GM12878 (cell line): ENCODE measurements at regions not wholly inside any gene's neighbourhood (a gene's known extent, or its start where the extent isn't known, plus 50 kb on each side); places are given as distances from the start of the nearest gene placed in this dataset.
A peak's percentile ranks its signal among the peaks of the same experiment; 100 is the strongest.

ENCODE experiments used
- ATAC-seq: fragments of 200-7000 bp; cut with Tn5 transposase; 3 replicates; pipeline ENCODE4 v1.9.1; 2020; ENCODE audit warnings: mild to moderate bottlenecking, moderate library complexity
- BruUV-seq: library from RNA; stranded (reverse); fragments of 400-500 nt; replicated peaks from 2 replicates; lab custom pipeline; 2021; lab: Mats Ljungman, UMichigan
- CTCF ChIA-PET: fragments of 300-600 bp; sonication (Branson Sonifier 250); formaldehyde crosslinking; extraction: SDS; loops from one replicate; lab custom pipeline; 2021; ENCODE audit warnings: inconsistent platforms; lab: Yijun Ruan, JAX
- POLR2A ChIA-PET: fragments of 350-600 bp; formaldehyde crosslinking; extraction: SDS; loops from one replicate; lab custom pipeline; 2021; ENCODE audit warnings: inconsistent platforms; lab: Charles Lee
- RAD21 ChIA-PET: fragments of 300-600 bp; sonication (Branson Sonifier 250); formaldehyde crosslinking; loops from one replicate; lab custom pipeline; 2023; ENCODE audit warnings: antibody characterized with exemption; ENCODE audit not compliant: unreplicated experiment; lab: Charles Lee
- SMC1A ChIA-PET: fragments of 300-600 bp; sonication (Branson Sonifier 250); formaldehyde crosslinking; loops from one replicate; lab custom pipeline; 2023; ENCODE audit not compliant: unreplicated experiment, uncharacterized antibody; lab: Charles Lee
- DNase-seq: peaks from one replicate; pipeline ENCODE4 v3.0.0-alpha.2; 2011; ENCODE audit warnings: low read depth, low spot score
- FAIRE-seq: peaks from 3 replicates; lab custom pipeline; 2011; peaks lifted over from hg19 to GRCh38; lab: Jason Lieb, UNC
- H2AFZ ChIP-seq: 2 replicates; pipeline ENCODE4 v1.6.0; 2011; ENCODE audit warnings: low read depth, low read length, control low read depth; ENCODE audit not compliant: control insufficient read depth
- H3K27ac ChIP-seq: 2 replicates; pipeline ENCODE4 v1.5.1; 2011; ENCODE audit warnings: control low read depth; ENCODE audit not compliant: control insufficient read depth, insufficient read depth
- H3K27me3 ChIP-seq, 2 experiments: replicated peaks in 1 of 2; 2 replicates each; pipeline versions ENCODE4 v1.6.0 to v1.6.1; 2011; ENCODE audit warnings: low read length in 1 of 2; ENCODE audit not compliant: control insufficient read depth in 2 of 2, insufficient read depth in 2 of 2
- H3K36me3 ChIP-seq, 2 experiments: 2 replicates each; pipeline ENCODE4 v1.5.1; 2011; ENCODE audit warnings: low read length in 1 of 2; ENCODE audit not compliant: control insufficient read depth in 2 of 2, insufficient read depth in 2 of 2
- H3K4me1 ChIP-seq: 2 replicates; pipeline ENCODE4 v1.6.1; 2011; ENCODE audit warnings: mild to moderate bottlenecking, low read length, moderate library complexity, mixed read lengths; ENCODE audit not compliant: control insufficient read depth, insufficient read depth
- H3K4me2 ChIP-seq: 2 replicates; pipeline ENCODE4 v1.6.0; 2011; ENCODE audit warnings: control low read depth; ENCODE audit not compliant: control insufficient read depth, insufficient read depth
- H3K4me3 ChIP-seq: fragments of 200-600 bp; sonication (generic); 2 replicates; pipeline ENCODE4 v1.5.1; 2016
- H3K79me2 ChIP-seq: 2 replicates; pipeline ENCODE4 v1.6.0; 2011; ENCODE audit warnings: low read length; ENCODE audit not compliant: control insufficient read depth, insufficient read depth
- H3K9ac ChIP-seq: 2 replicates; pipeline ENCODE4 v1.8.0; 2011; ENCODE audit warnings: low read length, control low read depth, mixed read lengths; ENCODE audit not compliant: control insufficient read depth, insufficient read depth
- H3K9me3 ChIP-seq: replicated peaks from 3 replicates; pipeline ENCODE4 v1.5.1; 2011; ENCODE audit warnings: mild to moderate bottlenecking, low read length; ENCODE audit not compliant: control insufficient read depth, insufficient read depth
- H4K20me1 ChIP-seq: 2 replicates; pipeline ENCODE4 v1.6.0; 2011; ENCODE audit not compliant: control insufficient read depth, insufficient read depth
- BMI1 ChIP-seq: fragments of 450-650 bp; IDR thresholded peaks from 2 replicates; pipeline ENCODE4 v1.6.1; 2016; ENCODE audit warnings: mild to moderate bottlenecking, moderate library complexity, borderline replicate concordance
- CEBPB ChIP-seq, 2 experiments: fragments of 150-350 bp in 1 of 2; IDR thresholded peaks; 2 replicates each; pipeline ENCODE4 v1.6.1; 2012 to 2014; ENCODE audit warnings: low read depth in 2 of 2, low read length in 2 of 2, borderline replicate concordance in 1 of 2, inconsistent platforms in 1 of 2
- EZH2 ChIP-seq: IDR thresholded peaks from 2 replicates; pipeline ENCODE4 v1.6.1; 2012; ENCODE audit warnings: low read depth, mild to moderate bottlenecking, control low read depth, inconsistent platforms, low read length, borderline replicate concordance; ENCODE audit not compliant: control insufficient read depth
- GABPA ChIP-seq: IDR thresholded peaks from 2 replicates; pipeline ENCODE4 v1.6.1; 2014; ENCODE audit warnings: antibody characterized with exemption, low read depth, mild to moderate bottlenecking, inconsistent platforms
- MXI1 ChIP-seq: fragments of 150-350 bp; IDR thresholded peaks from 2 replicates; pipeline ENCODE4 v1.6.1; 2011; ENCODE audit warnings: low read depth, mild to moderate bottlenecking, inconsistent platforms, low read length, improper control_type of control experiment
- NBN ChIP-seq: fragments of 450-650 bp; IDR thresholded peaks from 2 replicates; pipeline ENCODE4 v1.6.1; 2016
- SMAD1 ChIP-seq: fragments of 450-650 bp; IDR thresholded peaks from 2 replicates; pipeline ENCODE4 v1.6.1; 2018; ENCODE audit warnings: mild to moderate bottlenecking, low read depth; ENCODE audit not compliant: partially characterized antibody
- SMARCA5 ChIP-seq: fragments of 450-650 bp; IDR thresholded peaks from 2 replicates; pipeline ENCODE4 v1.6.1; 2017; ENCODE audit warnings: mild to moderate bottlenecking
- SREBF2 ChIP-seq: IDR thresholded peaks from 2 replicates; pipeline ENCODE4 v1.6.1; 2012; ENCODE audit warnings: mild to moderate bottlenecking, low read length
- TAF1 ChIP-seq: IDR thresholded peaks from 2 replicates; pipeline ENCODE4 v1.6.1; 2011; ENCODE audit warnings: mild to moderate bottlenecking, low read depth, low read length, borderline replicate concordance
- WGBS: methylation state at CpG from one replicate; pipeline ENCODE4 v1.1.6; 2016; ENCODE audit warnings: low lambda C conversion rate; ENCODE audit not compliant: insufficient replicate concordance, insufficient coverage; ENCODE audit errors: missing lambda C conversion rate; 5-methylcytosine and 5-hydroxymethylcytosine counted together
- in situ Hi-C: fragments of 300-500 bp; cut with MboI; formaldehyde crosslinking; loops from 9 replicates; pipeline ENCODE4 v1.14.3; 2018; ENCODE audit warnings: mixed read lengths
- intact Hi-C: fragments of 100-400 bp; cut with micrococcal nuclease; formaldehyde crosslinking; loops from one replicate; pipeline ENCODE4 v1.14.2; 2022; ENCODE audit not compliant: unreplicated experiment
- TF ChIP-seq, protein P1 (sequence below), 3 experiments: IDR thresholded peaks in 2 of 3; conservative IDR thresholded peaks in 1 of 3; 2 replicates each; pipeline ENCODE4 v1.5.1; 2011; ENCODE audit warnings: low read depth in 3 of 3, low read length in 3 of 3, mild to moderate bottlenecking in 3 of 3, control low read depth in 2 of 3, moderate library complexity in 2 of 3, inconsistent platforms in 1 of 3, mixed read lengths in 1 of 3; ENCODE audit not compliant: control insufficient read depth in 2 of 3, insufficient read depth in 1 of 3; ENCODE audit errors: extremely low read depth in 1 of 3
- TF ChIP-seq, protein P2 (sequence below): IDR thresholded peaks from 2 replicates; pipeline ENCODE4 v1.6.1; 2011; ENCODE audit warnings: low read depth, low read length, improper control_type of control experiment, borderline replicate concordance

DNA sequence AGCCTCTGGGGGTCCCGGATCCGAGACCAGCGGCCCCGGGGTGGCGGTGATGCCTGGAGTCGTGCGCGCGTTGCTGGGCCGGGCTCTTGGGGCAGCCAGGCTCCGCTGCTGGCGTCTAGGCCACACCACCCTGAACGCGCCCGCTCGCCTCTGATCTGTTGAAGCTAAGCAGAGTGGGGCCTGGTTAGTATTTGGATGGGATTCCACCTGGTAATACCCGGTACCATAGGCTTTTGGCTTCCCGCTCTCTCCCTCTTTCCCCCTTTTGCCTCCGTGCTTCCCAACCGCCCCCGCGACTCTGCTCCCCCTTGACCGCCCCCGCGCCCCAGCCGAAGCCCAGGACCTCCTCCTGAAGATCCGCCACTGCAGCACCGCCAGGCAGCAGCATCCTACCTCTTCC lies 1383.5 kb upstream of the DEFB115 start:
- no peak for ATAC-seq
- POLR2A ChIA-PET: no interaction called here

DNA sequence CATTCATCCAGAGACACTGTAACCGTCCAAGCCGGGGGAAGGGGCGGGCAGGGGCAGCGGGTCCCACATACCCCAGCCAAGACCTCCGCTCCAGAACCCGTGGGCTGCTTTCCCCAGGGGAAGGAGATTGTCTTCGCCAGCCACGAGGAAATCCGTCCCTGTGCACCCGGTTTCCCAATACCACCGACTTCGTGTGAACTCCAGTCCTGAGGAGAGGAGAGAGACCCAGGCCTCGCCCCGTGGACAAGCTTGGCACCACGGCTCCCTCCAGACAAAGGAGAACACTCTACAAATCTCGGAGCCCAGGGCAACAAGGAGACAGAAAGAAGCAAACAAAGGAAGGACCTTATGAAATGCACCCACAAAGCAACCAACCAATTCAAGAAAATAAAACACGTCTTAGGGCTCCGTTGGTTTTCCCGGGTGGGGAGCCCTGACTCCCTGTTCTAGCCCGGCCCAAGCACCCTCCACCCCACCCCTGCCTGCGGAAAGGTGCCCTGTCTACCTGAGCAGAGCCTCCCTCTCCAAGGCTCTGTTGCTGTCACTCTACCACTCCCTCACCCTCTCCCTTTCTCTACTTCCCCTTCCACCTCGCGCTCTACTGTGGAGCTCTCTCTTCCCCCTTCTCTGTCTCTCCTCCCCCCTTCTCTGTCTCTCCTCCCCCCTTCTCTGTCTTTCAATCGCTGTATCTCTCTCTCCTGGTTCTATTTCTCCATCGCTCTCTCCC lies 1382.8 kb upstream of the DEFB115 start:
- H3K27ac ChIP-seq: no peak overlapping the region
- no peak overlapping the region for H3K4me2 ChIP-seq
- ChIA-PET SMC1A (no interaction called here), POLR2A (interaction anchor here (0.6 kb wide), 1 partner anchor 186 kb away, joined by 4 read pairs; no protein-coding TSS in a partner anchor), RAD21 (no interaction called here), CTCF (no interaction called here)
- FAIRE-seq (no peak), DNase-seq (no peak), ATAC-seq (no peak)
- no peak overlapping the region for H3K9ac ChIP-seq
- in situ Hi-C loops: loop anchor here (25.0 kb wide), 1 partner anchor 662 kb away; no protein-coding TSS in a partner anchor
- no peak overlapping the region for H2AFZ ChIP-seq
- H3K27me3 ChIP-seq: no peaks in the 10 kb centered on the region
- intact Hi-C loops: no loop called here
- 47% methylated on average over 25 of the region's 25 CpGs for WGBS
- no peak overlapping the region for H3K4me3 ChIP-seq
- H3K4me1 ChIP-seq: no peaks in the 10 kb centered on the region
- no peaks in the 10 kb centered on the region; the same call in 1 of the 2 replicates for H3K79me2 ChIP-seq
- H3K9me3 ChIP-seq: no peaks in the 10 kb centered on the region; the same call in 2 of the 3 replicates
- no TSS peak for BruUV-seq
- no peaks in the 10 kb centered on the region for H3K36me3 ChIP-seq
- H4K20me1 ChIP-seq: no peaks in the 10 kb centered on the region
- TF ChIP-seq SMARCA5 (no peak), NBN (no peak), GABPA (no peak), BMI1 (no peak), EZH2 (no peak), TAF1 (no peak), MXI1 (no peak), SMAD1 (no peak), CEBPB (IDR thresholded peaks at IDR 0.05; ENCODE audit: borderline replicate concordance in 1 of 2, low read depth in 2 of 2, low read length in 2 of 2) (no peak)
- TF ChIP-seq, protein P1, sequence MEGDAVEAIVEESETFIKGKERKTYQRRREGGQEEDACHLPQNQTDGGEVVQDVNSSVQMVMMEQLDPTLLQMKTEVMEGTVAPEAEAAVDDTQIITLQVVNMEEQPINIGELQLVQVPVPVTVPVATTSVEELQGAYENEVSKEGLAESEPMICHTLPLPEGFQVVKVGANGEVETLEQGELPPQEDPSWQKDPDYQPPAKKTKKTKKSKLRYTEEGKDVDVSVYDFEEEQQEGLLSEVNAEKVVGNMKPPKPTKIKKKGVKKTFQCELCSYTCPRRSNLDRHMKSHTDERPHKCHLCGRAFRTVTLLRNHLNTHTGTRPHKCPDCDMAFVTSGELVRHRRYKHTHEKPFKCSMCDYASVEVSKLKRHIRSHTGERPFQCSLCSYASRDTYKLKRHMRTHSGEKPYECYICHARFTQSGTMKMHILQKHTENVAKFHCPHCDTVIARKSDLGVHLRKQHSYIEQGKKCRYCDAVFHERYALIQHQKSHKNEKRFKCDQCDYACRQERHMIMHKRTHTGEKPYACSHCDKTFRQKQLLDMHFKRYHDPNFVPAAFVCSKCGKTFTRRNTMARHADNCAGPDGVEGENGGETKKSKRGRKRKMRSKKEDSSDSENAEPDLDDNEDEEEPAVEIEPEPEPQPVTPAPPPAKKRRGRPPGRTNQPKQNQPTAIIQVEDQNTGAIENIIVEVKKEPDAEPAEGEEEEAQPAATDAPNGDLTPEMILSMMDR (IDR thresholded peaks at IDR 0.05 in 2 of 3, conservative IDR thresholded peaks at IDR 0.05 in 1 of 3; ENCODE audit: control insufficient read depth in 2 of 3, extremely low read depth in 1 of 3, insufficient read depth in 1 of 3, low read depth in 3 of 3, low read length in 3 of 3): no peak

More for the DNA sequence above, 1383.5 kb upstream of the DEFB115 start:
- BruUV-seq: no TSS peak
- 70% methylated on average over 24 of the region's 28 CpGs for WGBS
- intact Hi-C loops: no loop called here
- no peaks in the 10 kb centered on the region for H4K20me1 ChIP-seq
- H3K79me2 ChIP-seq: no peaks in the 10 kb centered on the region; the same call in 1 of the 2 replicates
- no peaks in the 10 kb centered on the region; the same call in 2 of the 3 replicates for H3K9me3 ChIP-seq
- peak overlapping the region; percentile 69; the same call in 1 of the 2 replicates for H3K27ac ChIP-seq
- H3K4me1 ChIP-seq: no peaks in the 10 kb centered on the region
- no peaks in the 10 kb centered on the region for H3K36me3 ChIP-seq
- H3K27me3 ChIP-seq: no peaks in the 10 kb centered on the region
- no peak overlapping the region for H3K4me3 ChIP-seq
- H2AFZ ChIP-seq: peak overlapping the region; percentile 55; the same call in 1 of the 2 replicates
- H3K9ac ChIP-seq: no peak overlapping the region
- H3K4me2 ChIP-seq: no peak overlapping the region
- DNase-seq (no peak), FAIRE-seq (no peak)
- RAD21 ChIA-PET: no interaction called here
- SMC1A ChIA-PET: no interaction called here
- in situ Hi-C loops: no loop called here
- CTCF ChIA-PET: no interaction called here
- TF ChIP-seq, protein P2, sequence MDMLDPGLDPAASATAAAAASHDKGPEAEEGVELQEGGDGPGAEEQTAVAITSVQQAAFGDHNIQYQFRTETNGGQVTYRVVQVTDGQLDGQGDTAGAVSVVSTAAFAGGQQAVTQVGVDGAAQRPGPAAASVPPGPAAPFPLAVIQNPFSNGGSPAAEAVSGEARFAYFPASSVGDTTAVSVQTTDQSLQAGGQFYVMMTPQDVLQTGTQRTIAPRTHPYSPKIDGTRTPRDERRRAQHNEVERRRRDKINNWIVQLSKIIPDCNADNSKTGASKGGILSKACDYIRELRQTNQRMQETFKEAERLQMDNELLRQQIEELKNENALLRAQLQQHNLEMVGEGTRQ: no peak
- peak; percentile 41; the same call in 1 of the 2 replicates for TF ChIP-seq SREBF2
